Glomerular endothelial cell (primary cell): ENCODE measurements at regions not wholly inside any gene's neighbourhood (a gene's known extent, or its start where the extent isn't known, plus 50 kb on each side); places are given as distances from the start of the nearest gene placed in this dataset.

Experiments used
- DNase-seq: peaks from one replicate; pipeline ENCODE4 v3.0.0-alpha.2; 2011; ENCODE audit warnings: low read depth, low spot score; ENCODE audit errors: extremely low read depth

GRCh38 chr15:87209891-87210689, 1046.4 kb downstream of the NTRK3 start:
- no peak for DNase-seq

GRCh38 chr15:87207990-87208580, 1048.5 kb downstream of the NTRK3 start:
- no peak for DNase-seq

GRCh38 chr15:87207251-87207650, 1049.3 kb downstream of the NTRK3 start:
- DNase-seq: no peak

- DNase-seq: no peak
These were observed 1054.6 kb downstream of the NTRK3 start for GRCh38 chr15:87201986-87202385.

- DNase-seq: no peak
These were observed 1056.4 kb downstream of the NTRK3 start for GRCh38 chr15:87200149-87200548.

GRCh38 chr15:87197981-87198380, 1058.6 kb downstream of the NTRK3 start:
- DNase-seq: no peak

- no peak for DNase-seq
These were observed 1060.0 kb downstream of the NTRK3 start for GRCh38 chr15:87196498-87196897.

- no peak for DNase-seq
These were observed 1063.1 kb downstream of the NTRK3 start for GRCh38 chr15:87193481-87193880.

- DNase-seq: no peak
These were observed 1088.0 kb downstream of the AGBL1 start for GRCh38 chr15:87167706-87168105.

GRCh38 chr15:87167055-87167454, 1087.4 kb downstream of the AGBL1 start:
- DNase-seq: no peak

GRCh38 chr15:87155771-87156170, 1076.1 kb downstream of the AGBL1 start:
- no peak for DNase-seq

GRCh38 chr15:87154761-87155160, 1075.1 kb downstream of the AGBL1 start:
- DNase-seq: no peak

GRCh38 chr15:87151202-87151748, 1071.6 kb downstream of the AGBL1 start:
- no peak for DNase-seq

- DNase-seq: no peak
These were observed 1066.0 kb downstream of the AGBL1 start for GRCh38 chr15:87145696-87146095.

GRCh38 chr15:87144775-87145174, 1065.1 kb downstream of the AGBL1 start:
- no peak for DNase-seq

GRCh38 chr15:87142096-87142495, 1062.4 kb downstream of the AGBL1 start:
- DNase-seq: no peak

GRCh38 chr15:87135109-87135508, 1055.4 kb downstream of the AGBL1 start:
- DNase-seq: no peak

GRCh38 chr15:87133704-87134103, 1054.0 kb downstream of the AGBL1 start:
- DNase-seq: no peak

GRCh38 chr15:87131067-87131466, 1051.4 kb downstream of the AGBL1 start:
- no peak for DNase-seq

GRCh38 chr15:87129916-87130315, 1050.2 kb downstream of the AGBL1 start:
- DNase-seq: no peak

- DNase-seq: no peak
These were observed 1044.2 kb downstream of the AGBL1 start for GRCh38 chr15:87123676-87124382.

GRCh38 chr15:87121336-87121735, 1041.7 kb downstream of the AGBL1 start:
- no peak for DNase-seq
